Stimulated activated CD4-positive, alpha-beta T cell treated with anti-CD3 and anti-CD28 coated beads, Interleukin-15, amount 100 ng/mL, for 1 hour (primary cell): ENCODE measurements at regions not wholly inside any gene's neighbourhood (a gene's known extent, or its start where the extent isn't known, plus 50 kb on each side); places are given as distances from the start of the nearest gene placed in this dataset.
"Not testable (repeated sequence)": the region's sequence is repeated elsewhere in the genome, so short reads cannot be mapped to it uniquely, and the experiment has no call there.

Experiments
- DNase-seq, 2 donors: peaks; one replicate each; pipeline ENCODE4 v3.0.0-alpha.2; 2020; ENCODE audit warnings: low read depth in 1 of 2, low spot score in 1 of 2

DNA sequence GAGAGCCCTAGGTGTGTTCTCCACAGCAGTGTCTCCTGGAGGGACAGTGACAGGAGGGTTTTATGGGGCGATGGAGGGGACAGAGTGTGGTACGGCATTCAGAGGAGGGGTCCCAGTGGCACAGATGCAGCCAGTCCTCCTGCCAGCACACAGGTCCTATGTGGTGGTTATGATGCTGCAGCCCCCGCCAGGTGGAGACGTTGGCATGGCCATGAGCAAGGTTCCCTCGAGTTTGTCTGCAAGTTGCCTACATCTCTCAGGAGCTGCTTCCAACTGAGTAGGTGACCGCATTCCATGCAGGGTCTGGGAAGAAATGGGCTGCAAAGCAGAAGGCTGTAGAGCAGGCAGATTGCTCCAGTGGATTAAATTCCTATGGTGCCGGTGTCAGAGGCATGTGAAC is 646.0 kb downstream of the TBC1D22A start:
- no peak for DNase-seq

DNA sequence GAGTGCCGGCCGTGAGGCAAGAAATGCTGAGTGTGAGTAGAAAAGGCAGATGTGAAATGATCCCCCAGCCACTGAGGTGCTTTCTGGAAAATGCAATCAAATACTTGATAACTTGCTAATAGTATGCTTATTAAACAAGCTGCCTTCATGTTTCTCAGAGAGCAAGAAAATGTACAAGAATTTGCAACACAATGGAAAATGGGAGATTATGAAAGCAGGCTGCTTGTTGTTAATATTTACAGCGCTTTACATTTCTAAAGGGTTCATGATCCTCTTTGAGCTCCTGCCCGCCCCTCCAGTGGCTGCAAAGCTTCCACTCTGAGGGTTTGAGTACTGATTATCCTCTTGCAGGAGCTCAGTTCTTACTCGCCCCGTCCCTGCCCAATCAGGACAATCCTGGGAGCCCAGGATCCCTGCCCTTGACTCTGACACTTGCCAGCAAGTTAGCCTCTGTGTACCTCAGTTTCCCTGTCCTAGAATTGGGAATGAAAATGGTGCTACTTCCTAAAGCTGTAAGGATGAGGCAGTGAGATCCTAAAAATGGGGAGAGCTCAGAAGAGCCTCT is 645.1 kb downstream of the TBC1D22A start:
- no peak for DNase-seq

DNA sequence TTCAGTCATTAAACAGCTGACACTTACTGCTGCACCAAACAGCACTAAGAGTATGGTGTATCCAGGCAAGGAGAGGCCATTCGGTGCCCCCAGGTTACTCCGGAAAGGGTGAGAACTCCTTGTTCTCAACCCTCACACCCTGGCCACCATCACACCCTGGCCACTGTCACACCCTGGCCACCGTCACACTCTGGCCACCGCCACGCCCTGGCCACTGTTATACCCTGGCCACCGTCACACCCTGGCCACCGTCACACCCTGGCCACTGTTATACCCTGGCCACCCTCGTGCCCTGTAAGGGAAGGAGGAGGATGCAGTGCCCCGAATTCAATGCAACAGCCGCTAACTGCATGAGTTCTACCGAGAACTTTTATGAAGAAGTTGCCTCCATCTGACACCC is 644.4 kb downstream of the TBC1D22A start:
- no peak for DNase-seq

- no peak for DNase-seq
Measured at GRCh38 chr22:47406180-47406834, 643.9 kb downstream of the TBC1D22A start.

DNA sequence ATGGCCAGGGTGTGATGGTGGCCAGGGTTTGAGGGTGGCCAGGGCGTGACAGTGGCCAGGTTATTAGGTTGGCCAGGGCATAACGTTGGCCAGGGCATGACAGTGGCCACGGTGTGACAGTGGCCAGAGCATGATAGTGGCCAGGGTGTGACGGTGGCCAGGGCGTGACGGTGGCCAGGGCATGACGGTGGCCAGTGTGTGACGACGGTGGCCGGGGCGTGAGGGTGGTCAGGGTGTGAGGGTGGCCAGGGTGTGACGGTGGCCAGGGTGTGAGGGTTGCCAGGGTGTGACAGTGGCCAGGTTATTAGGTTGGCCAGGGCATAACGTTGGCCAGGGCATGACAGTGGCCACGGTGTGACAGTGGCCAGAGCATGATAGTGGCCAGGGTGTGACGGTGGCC is 642.8 kb downstream of the TBC1D22A start:
- not testable (repeated sequence) for DNase-seq

DNA sequence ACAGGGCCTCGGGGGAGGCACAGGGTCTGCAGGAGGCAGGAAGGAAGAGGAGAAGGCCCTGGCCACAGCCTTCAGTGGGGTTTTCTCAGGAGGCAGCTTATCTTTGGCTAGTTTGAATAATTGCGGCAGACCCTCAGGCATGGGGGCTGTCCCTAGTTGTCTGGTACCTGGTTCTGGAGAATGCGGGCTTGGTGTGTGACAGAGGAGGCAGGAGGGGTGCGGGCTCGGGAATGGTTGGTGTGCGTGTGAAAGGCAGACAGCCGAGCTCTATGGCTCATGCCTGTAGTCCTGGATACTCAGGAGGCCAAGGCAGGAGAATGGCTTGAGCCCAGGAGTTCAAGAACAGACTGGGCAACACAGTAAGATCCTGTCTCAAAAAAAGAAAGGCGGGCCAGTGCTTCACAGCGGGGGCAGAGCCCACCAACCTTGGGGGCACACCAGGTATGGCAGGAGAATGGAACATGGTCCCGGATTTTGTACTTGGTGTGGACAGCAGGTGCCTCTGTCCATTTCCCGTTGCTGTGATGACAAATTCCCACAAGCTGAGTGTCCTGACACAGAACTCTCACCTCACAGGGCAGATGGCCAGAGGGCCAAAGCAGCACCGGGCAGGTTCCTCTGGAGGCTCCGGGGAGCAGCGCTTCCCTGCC is 640.6 kb downstream of the TBC1D22A start:
- no peak for DNase-seq

GRCh38 chr22:47401976-47402770 is 639.7 kb downstream of the TBC1D22A start:
- no peak for DNase-seq

DNA sequence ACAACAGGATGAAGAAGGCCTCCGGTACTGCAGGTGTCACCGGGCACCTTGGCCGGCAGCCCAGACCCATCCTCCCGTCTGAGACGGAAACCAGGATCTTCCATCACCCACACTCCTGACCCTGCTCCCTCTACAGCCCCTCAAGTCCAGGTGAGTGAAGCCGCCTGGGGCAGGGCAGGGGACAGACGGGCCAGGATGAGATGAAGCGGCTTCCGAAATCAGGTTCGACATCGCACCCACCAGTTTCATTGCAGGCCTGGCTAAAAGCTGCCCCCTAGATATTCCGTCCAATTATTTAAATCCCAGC is 639.1 kb downstream of the TBC1D22A start:
- DNase-seq: no peak

DNA sequence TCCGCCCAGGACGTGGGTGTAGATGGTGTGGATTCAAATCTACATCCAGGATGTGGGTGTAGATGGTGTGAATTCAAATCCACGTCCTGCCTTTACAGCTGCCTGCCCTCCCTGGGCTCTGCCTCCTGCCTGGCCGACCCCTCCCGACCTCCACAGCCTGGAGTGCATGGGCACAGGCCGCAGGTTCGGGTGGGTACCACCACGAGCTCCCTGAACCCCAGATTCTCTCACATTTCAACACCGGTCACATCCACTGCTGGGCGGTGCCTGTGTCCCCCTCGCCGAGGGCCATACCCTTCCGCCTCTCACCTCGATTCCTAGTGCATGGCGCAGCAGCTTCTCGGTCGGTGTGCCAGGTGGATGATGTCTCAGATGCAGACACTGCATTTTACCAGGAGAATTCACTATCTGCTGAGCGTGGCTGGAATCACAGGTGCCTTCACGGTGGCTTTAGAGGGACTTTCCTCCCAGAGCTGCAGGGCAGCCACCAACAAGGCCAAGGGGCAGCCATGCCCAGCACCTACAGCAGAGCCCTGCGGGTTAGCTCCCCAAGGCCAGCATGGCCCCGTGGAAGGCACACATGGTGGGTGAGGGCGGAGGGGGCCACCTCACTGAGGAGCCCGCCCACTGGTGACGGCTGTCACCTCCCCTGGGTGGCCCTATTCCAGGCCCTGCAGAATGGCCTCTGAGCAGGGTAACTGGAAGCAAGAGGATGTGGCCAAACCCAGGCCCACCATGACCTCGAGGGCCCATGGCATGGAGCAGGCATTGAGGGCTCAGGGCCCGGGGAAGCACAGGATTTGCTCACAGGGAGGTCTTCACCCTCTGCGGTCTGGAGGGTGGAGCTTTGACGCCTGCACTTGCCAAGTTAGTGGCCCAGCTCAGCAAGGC is 638.5 kb downstream of the TBC1D22A start:
- DNase-seq: no peak

DNA sequence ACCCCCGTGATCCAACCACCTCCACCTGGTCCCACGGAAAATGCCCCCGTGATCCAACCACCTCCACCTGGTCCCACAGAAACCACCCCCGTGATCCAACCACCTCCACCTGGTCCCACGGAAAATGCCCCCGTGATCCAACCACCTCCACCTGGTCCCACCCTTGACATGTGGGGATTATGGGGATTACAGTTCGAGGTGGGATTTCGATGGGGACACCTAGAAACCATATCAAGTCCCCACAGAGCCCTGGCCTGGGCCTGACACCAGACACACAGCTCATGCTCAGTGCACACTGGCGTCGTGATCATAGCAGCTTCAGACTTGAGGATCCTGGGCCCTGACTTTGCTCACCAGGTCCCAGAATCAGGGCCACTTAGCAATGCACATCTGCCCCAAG is 637.7 kb downstream of the TBC1D22A start:
- not testable (repeated sequence) for DNase-seq

DNA sequence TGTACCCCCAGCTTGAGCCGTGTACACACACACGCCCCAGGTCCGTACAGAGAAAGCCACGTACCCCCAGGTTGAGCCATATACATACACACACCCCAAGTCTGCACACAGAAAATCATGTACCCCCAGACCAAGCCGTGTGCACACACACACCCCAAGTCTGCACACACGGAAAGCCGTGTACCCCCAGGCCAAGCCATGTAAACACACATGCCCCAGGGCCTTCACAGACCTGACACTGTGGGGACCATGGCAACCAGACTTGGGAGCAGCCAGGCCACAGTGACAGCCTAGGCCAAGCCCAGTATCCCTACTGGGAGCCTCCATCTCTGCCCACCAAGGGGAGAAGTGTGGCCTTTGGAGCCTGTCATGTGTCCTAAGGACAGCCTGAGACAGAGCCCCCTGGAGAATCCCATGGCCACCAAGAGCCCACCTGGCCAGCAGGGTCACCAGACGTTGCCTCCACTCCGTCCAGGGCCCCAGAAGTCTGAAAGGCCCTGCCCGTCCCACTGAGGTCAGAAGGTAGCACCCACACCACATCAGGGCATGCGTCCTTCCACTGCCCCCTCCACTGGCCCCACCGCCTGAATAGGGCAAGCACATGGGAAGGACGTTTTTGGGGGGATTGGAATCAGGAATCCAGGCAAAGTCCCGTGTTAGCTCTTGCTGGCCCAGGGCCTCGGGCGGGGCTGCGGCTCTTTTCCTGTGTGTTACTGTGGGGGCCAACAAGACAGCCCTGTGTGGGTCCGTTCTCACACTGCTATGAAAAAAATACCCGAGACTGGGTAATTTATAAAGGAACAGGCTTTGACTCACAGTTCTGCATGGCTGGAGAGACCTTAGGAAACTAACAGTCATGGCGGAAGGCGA is 636.7 kb downstream of the TBC1D22A start:
- DNase-seq: no peak

- DNase-seq: no peak
Measured at GRCh38 chr22:47398491-47398890, 636.0 kb downstream of the TBC1D22A start.

- no peak for DNase-seq
Measured at GRCh38 chr22:47397673-47398072, 635.2 kb downstream of the TBC1D22A start.

DNA sequence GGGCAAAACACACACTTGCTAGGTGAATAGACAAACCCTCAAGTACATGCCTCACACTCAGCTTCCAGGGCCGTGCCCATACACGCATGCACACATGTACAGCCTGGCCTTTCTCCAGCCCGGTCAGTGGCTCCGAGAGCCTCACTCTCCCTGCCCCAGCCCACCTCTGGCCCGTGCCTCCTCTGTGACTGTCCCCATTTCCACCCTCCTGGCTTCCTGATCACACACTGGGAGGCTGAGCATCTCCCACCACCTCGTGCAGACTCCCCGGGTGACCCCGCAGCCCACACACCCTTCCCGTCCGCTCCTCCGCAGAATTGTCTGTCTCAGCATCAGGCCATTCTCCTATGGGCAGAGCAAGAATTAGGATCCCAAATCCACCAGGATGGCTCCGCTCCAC is 634.1 kb downstream of the TBC1D22A start:
- no peak for DNase-seq

GRCh38 chr22:47396105-47396504 is 633.7 kb downstream of the TBC1D22A start:
- DNase-seq: no peak

GRCh38 chr22:47395481-47395880 is 633.0 kb downstream of the TBC1D22A start:
- DNase-seq: no peak

GRCh38 chr22:47394504-47395440 is 632.3 kb downstream of the TBC1D22A start:
- no peak for DNase-seq

DNA sequence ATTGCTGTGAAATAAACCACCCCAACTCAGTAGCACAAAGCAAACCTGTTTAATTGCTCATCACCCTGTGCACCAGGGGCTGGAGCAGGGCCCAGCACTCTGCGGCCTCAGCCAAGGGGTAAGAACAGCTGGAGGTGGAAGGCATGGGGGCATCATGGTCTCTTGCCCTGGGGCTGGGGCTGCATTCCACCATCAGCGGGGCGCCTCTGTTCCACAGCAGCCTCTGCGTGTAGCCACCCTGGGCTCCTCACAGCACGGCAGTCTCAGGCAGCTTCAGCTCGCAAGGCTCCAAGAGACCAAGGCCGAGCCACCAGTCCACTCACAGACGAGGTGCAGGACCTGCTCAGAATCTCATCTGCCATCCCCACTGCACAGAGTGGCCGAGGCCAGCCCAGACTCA is 630.7 kb downstream of the TBC1D22A start:
- no peak for DNase-seq

DNA sequence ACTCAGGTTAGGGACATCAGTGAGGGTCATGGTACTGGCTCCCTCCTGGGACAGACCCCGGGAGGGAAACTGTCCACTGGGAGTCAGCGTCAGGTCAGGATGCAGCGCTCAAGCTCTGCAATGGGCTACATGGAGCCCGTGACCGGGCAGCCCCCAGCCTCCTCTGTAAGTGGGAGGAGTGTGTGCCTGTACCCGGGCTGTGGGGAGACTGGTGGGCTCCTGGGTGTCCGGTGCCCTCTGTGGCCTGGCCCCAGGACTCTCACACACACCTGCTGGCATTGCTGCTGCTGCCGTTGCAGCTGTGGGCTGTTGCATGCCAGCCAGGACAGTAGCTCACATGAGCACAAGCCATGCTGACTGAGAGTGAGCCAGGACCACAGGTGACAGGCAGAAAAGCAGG is 630.3 kb downstream of the TBC1D22A start:
- no peak for DNase-seq
